Ovary (tissue), 7 donors: ENCODE measurements at regions not wholly inside any gene's neighbourhood (a gene's known extent, or its start where the extent isn't known, plus 50 kb on each side); places are given as distances from the start of the nearest gene placed in this dataset.

Source experiments
- DNase-seq, 5 donors: peaks; one replicate each; pipeline ENCODE4 v3.0.0-alpha.2; 2019 to 2020
- H3K27ac ChIP-seq, 2 donors: fragments of 200-600 bp; one replicate each; pipeline versions ENCODE4 v1.5.1 to v1.8.0; 2019 to 2022
- H3K27me3 ChIP-seq: fragments of 200-600 bp; one replicate; pipeline ENCODE4 v1.8.0; 2022
- H3K36me3 ChIP-seq: fragments of 200-600 bp; sonication (generic); one replicate; pipeline ENCODE4 v1.5.1; 2019
- H3K4me1 ChIP-seq: one replicate; pipeline ENCODE4 v1.8.1; 2013; ENCODE audit warnings: mild to moderate bottlenecking, moderate library complexity; ENCODE audit not compliant: insufficient read depth
- H3K4me3 ChIP-seq: fragments of 200-600 bp; sonication (generic); one replicate; pipeline ENCODE4 v1.5.1; 2017
- H3K9me3 ChIP-seq, 2 donors: fragments of 200-600 bp in 1 of 2; sonication (generic) in 1 of 2; one replicate each; pipeline versions ENCODE4 v1.5.1 to v1.8.1; 2013 to 2019; ENCODE audit warnings: mild to moderate bottlenecking in 1 of 2, moderate library complexity in 1 of 2
- EP300 ChIP-seq: sonication (generic); formaldehyde crosslinking; IDR thresholded peaks from one replicate; pipeline ENCODE4 v1.6.1; 2017; ENCODE audit warnings: antibody characterized with exemption
- POLR2A ChIP-seq: fragments of 450-650 bp; IDR thresholded peaks from one replicate; pipeline ENCODE4 v1.6.1; 2017; ENCODE audit warnings: antibody characterized with exemption, mild to moderate bottlenecking, moderate library complexity
- WGBS, 3 donors: extraction: QIAGEN DNeasy Blood & Tissue Kit in 1 of 3; methylation state at CpG; one replicate each; pipeline versions ENCODE4 v1.1.5 to v1.1.7; 2013 to 2017; 5-methylcytosine and 5-hydroxymethylcytosine counted together
- intact Hi-C, 4 donors: fragments of 100-400 bp; cut with DNase I; formaldehyde crosslinking; loops; one replicate each; pipeline versions ENCODE4 v1.11.0 to v1.15.1; 2022 to 2023
- TF ChIP-seq, protein P1 (sequence below), 3 donors: fragments of 450-650 bp in 2 of 3; fragments of 200-600 bp in 1 of 3; IDR thresholded peaks; one replicate each; pipeline versions ENCODE4 v1.5.1 to v1.8.0; 2016 to 2022; ENCODE audit warnings: antibody characterized with exemption in 3 of 3, mild to moderate bottlenecking in 1 of 3
- donor health status: DM: no; HTN: no; CAD: no; lungs with moderate emphysema.
- donor health status: DM: no; HTN: no; CAD: no.
- donor health status: Bipolar disorder and iron deficiency.
- donor health status: DM: no; HTN: no; CAD: no.
- donor health status: DM: yes; HTN: yes; CAD: no.

DNA sequence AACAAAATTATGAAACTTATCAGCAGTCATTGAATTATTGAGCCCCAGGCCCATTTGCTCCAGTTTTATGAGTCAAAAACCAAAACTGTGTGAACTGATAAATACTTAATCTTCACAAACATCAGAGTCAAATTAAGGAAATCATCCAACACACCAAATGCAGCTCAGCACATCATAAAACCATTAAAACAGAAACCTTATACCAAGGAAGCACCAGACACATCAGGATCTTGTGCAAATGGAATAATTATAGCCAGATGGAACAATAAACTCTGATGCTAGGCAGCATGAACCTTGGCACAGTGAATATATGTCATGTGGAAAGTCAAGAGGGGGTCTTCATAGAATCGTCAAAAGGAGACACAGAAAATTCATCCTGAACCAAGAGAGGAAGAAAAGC is 410.7 kb upstream of the API5 start:
- WGBS, 3 donors: 27 to 31% (median 30%) methylated on average over 1 of the region's 1 CpG
- no peaks in the 10 kb centered on the region for H3K36me3 ChIP-seq
- H3K27ac ChIP-seq: no peak overlapping the region
- intact Hi-C loops: no loop called here
- no peak overlapping the region for H3K4me3 ChIP-seq
- no peak for DNase-seq
- H3K27me3 ChIP-seq: no peaks in the 10 kb centered on the region
- no peaks in the 10 kb centered on the region for H3K9me3 ChIP-seq
- TF ChIP-seq, protein P1, sequence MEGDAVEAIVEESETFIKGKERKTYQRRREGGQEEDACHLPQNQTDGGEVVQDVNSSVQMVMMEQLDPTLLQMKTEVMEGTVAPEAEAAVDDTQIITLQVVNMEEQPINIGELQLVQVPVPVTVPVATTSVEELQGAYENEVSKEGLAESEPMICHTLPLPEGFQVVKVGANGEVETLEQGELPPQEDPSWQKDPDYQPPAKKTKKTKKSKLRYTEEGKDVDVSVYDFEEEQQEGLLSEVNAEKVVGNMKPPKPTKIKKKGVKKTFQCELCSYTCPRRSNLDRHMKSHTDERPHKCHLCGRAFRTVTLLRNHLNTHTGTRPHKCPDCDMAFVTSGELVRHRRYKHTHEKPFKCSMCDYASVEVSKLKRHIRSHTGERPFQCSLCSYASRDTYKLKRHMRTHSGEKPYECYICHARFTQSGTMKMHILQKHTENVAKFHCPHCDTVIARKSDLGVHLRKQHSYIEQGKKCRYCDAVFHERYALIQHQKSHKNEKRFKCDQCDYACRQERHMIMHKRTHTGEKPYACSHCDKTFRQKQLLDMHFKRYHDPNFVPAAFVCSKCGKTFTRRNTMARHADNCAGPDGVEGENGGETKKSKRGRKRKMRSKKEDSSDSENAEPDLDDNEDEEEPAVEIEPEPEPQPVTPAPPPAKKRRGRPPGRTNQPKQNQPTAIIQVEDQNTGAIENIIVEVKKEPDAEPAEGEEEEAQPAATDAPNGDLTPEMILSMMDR (IDR thresholded peaks at IDR 0.05): no peak
- TF ChIP-seq POLR2A (no peak), EP300 (no peak)
- no peaks in the 10 kb centered on the region for H3K4me1 ChIP-seq

- intact Hi-C loops: no loop called here
- Histone ChIP-seq H3K27ac (no peak overlapping the region), H3K4me1 (no peaks in the 10 kb centered on the region), H3K4me3 (no peak overlapping the region), H3K36me3 (no peaks in the 10 kb centered on the region), H3K27me3 (no peaks in the 10 kb centered on the region), H3K9me3 (no peaks in the 10 kb centered on the region)
- WGBS, 3 donors: 50 to 75% (median 72%) methylated on average over 7 of the region's 7 CpGs
- no peak for TF ChIP-seq POLR2A
- TF ChIP-seq EP300: no peak
- TF ChIP-seq, protein P1 (IDR thresholded peaks at IDR 0.05): no peak
- no peak for DNase-seq
Measured at GRCh38 chr11:42906226-42906625, 405.6 kb upstream of the API5 start.

GRCh38 chr11:42913731-42914130 is 398.1 kb upstream of the API5 start:
- WGBS, 3 donors: 76 to 85% (median 77%) methylated on average over 2 of the region's 2 CpGs
- Histone ChIP-seq H3K27ac (no peak overlapping the region), H3K9me3 (no peaks in the 10 kb centered on the region), H3K4me3 (no peak overlapping the region), H3K27me3 (no peaks in the 10 kb centered on the region), H3K36me3 (no peaks in the 10 kb centered on the region), H3K4me1 (no peaks in the 10 kb centered on the region)
- no peak for DNase-seq
- intact Hi-C loops: no loop called here
- TF ChIP-seq EP300 (no peak), POLR2A (no peak)
- TF ChIP-seq, protein P1 (IDR thresholded peaks at IDR 0.05): no peak

DNA sequence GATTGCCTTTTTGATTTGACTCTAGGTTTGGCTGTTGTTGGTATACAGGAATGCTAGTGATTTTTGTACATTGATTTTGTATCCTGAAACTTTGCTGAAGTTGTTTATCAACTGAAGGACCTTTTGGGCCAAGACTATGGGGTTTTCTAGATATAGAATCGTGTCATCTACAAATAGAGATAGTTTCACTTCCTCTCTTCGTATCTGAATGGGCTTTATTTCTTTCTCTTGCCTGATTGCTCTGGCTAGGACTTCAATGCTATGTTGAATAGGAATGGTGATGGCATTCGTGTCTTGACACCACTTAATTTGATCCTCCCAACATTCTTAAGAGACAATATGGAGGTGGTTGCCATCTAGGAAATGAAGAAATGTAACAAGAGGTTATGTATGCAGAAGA is 388.1 kb upstream of the API5 start:
- Histone ChIP-seq H3K27ac (no peak overlapping the region), H3K4me3 (no peak overlapping the region), H3K4me1 (no peaks in the 10 kb centered on the region), H3K9me3 (no peaks in the 10 kb centered on the region), H3K36me3 (no peaks in the 10 kb centered on the region), H3K27me3 (no peaks in the 10 kb centered on the region)
- 52 to 74% (median 58%) methylated on average over 3 of the region's 3 CpGs for WGBS, 3 donors
- intact Hi-C loops: no loop called here
- DNase-seq: no peak
- TF ChIP-seq POLR2A: no peak
- no peak for TF ChIP-seq EP300

- Histone ChIP-seq H3K36me3 (no peaks in the 10 kb centered on the region), H3K27ac (no peak overlapping the region), H3K9me3 (no peaks in the 10 kb centered on the region), H3K4me1 (no peaks in the 10 kb centered on the region), H3K27me3 (no peaks in the 10 kb centered on the region), H3K4me3 (no peak overlapping the region)
- TF ChIP-seq POLR2A (no peak), EP300 (no peak)
- TF ChIP-seq, protein P1 (IDR thresholded peaks at IDR 0.05): no peak
- intact Hi-C loops: no loop called here
- 90 to 94% (median 91%) methylated on average over 3 of the region's 3 CpGs for WGBS, 3 donors
- DNase-seq: no peak
Measured at GRCh38 chr11:42925916-42926315, 385.9 kb upstream of the API5 start.
